Transverse colon (tissue), 4 donors: ENCODE measurements at regions not wholly inside any gene's neighbourhood (a gene's known extent, or its start where the extent isn't known, plus 50 kb on each side); places are given as distances from the start of the nearest gene placed in this dataset.

Experiments used
- POLR2A ChIP-seq: fragments of 450-650 bp; IDR thresholded peaks from one replicate; pipeline ENCODE4 v1.6.1; 2016; ENCODE audit warnings: antibody characterized with exemption, mild to moderate bottlenecking, moderate library complexity
- POLR2AphosphoS5 ChIP-seq, 3 donors: sonication (generic); formaldehyde crosslinking; IDR thresholded peaks; one replicate each; pipeline ENCODE4 v1.6.1; 2016; ENCODE audit warnings: antibody characterized with exemption in 3 of 3
- TF ChIP-seq, protein P1 (sequence below), 5 experiments: fragments of 200-600 bp in 3 of 5; fragments of 450-650 bp in 2 of 5; sonication (generic) in 3 of 5; IDR thresholded peaks; 1 replicate in 2 of 5; 2 replicates in 3 of 5; pipeline ENCODE4 v1.5.1; 2016 to 2017; ENCODE audit warnings: antibody characterized with exemption in 5 of 5, inconsistent platforms in 3 of 5, mild to moderate bottlenecking in 2 of 5, moderate library complexity in 1 of 5

GRCh38 chr15:53360881-53361280, 398.6 kb downstream of the WDR72 start:
- no peak for TF ChIP-seq POLR2AphosphoS5 (IDR thresholded peaks at IDR 0.05)
- TF ChIP-seq, protein P1, sequence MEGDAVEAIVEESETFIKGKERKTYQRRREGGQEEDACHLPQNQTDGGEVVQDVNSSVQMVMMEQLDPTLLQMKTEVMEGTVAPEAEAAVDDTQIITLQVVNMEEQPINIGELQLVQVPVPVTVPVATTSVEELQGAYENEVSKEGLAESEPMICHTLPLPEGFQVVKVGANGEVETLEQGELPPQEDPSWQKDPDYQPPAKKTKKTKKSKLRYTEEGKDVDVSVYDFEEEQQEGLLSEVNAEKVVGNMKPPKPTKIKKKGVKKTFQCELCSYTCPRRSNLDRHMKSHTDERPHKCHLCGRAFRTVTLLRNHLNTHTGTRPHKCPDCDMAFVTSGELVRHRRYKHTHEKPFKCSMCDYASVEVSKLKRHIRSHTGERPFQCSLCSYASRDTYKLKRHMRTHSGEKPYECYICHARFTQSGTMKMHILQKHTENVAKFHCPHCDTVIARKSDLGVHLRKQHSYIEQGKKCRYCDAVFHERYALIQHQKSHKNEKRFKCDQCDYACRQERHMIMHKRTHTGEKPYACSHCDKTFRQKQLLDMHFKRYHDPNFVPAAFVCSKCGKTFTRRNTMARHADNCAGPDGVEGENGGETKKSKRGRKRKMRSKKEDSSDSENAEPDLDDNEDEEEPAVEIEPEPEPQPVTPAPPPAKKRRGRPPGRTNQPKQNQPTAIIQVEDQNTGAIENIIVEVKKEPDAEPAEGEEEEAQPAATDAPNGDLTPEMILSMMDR (IDR thresholded peaks at IDR 0.05), result no peak
- no peak for TF ChIP-seq POLR2A
